ENCODE measurements at regions not wholly inside any gene's neighbourhood (a gene's known extent, or its start where the extent isn't known, plus 50 kb on each side); places are given as distances from the start of the nearest gene placed in this dataset.
"Not testable (repeated sequence)": the region's sequence is repeated elsewhere in the genome, so short reads cannot be mapped to it uniquely, and the experiment has no call there.

DNA sequence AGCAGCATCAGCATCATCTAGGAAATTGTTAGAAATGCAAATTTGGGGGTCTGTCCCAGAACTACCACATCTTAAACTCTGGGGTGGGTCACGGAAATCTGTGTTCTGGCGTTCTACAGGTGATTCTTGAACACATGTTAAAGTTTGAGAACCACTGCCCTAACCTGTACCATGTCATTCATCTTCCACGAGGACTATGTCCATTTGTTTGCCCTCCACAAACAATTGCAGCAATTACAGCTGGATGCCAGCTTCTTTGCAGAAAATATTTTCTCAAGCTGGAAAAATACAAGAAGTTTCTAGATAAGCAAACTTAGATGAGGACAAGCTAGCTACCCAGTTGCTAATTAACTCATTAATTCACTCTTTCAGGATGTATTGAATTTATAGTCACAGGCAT, 54.1 kb downstream of the MAFB start:
- DNase-seq (ENCODE audit: low read depth in 2 of 2) = no peak

DNA sequence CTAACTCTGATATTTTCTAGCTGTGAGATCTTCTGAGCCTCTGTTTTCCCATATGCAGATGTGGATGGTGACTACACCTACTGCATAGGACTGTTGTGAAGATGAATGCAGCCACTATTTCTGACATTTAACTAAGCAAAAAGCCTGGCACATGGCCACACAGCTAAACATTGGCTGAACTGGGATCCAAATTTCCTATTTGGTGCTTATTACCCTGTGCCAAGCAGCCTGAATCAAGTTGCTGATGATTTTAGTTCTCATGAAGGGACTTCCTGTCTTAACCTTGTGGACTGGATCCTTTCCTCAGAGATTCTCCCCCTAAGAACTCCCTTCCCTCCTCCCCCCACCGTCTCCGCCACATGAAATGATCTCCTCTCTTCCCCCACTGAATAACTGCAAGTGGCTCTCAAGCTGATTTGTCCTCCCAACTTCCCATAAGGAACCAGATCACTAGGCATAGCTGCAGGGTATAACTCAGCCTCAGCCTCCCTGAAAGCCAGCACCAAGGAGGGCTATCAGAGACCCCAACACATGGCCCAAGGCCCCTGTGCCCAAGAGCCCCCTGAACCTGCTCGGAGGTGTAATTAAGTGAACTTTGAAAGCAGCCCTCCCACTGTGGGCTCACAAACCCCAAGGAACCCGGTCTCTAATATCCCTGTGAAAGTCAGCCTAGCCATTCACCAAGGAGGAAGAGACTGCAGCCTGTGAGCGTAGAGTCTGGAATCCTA, 55.7 kb downstream of the MAFB start:
- no peak for DNase-seq (ENCODE audit: low read depth in 2 of 2)

DNA sequence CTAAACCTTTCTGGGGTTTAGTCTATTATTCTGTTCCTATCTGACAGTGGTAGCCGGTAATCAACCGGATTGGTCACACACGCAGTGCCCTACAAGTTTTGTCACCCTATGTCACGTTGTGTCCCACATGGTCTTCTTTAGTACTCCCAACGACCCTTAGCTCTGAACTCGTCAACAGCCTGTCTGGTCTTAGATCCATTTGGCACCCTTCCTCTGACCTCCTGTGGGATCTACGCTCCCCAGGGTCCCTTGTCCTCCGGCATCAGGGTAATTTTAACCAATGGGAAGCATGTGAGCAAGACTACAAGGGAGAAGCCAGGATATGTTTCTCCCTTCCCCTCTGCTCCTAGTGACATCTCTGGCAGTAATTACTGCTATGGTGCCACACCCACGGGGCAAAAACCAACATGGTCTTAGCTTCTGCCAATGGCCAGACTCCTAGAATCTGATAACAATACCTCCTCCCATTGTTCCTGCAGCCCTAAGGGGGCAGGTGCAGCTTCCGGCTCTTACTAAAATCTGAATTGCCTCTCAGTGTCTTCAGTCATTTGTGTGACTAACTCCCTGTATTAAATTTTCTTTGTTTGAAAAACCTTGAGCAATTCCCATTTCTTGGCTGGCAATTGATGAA, 56.6 kb downstream of the MAFB start:
- no peak for DNase-seq (ENCODE audit: low read depth in 2 of 2)

DNA sequence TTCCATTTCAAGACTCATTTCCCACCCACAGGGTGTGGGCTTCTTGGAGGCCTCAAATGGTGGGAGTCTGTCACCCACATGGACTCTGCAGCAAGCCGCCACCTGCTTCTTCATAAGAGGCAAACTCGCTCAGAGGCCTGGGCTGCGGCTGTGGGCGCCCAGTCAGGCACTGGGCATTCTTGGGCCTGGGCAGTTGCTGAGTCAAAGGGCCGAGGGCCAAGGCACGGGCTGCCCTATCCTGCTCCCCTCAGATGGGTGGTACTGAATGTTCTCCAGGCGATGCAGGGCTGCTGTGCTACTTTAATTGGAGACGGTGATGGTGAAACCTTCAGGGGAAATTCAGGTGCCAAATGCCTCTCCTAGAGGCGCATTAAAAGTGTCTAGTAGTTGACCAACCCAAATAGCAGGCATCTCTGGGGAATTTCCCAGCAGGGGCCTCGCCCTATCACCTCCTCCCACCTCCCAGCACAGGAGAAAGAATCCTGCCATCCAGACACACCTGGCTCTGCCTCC, 57.9 kb downstream of the MAFB start:
- DNase-seq (ENCODE audit: low read depth in 2 of 2) = no peak

DNA sequence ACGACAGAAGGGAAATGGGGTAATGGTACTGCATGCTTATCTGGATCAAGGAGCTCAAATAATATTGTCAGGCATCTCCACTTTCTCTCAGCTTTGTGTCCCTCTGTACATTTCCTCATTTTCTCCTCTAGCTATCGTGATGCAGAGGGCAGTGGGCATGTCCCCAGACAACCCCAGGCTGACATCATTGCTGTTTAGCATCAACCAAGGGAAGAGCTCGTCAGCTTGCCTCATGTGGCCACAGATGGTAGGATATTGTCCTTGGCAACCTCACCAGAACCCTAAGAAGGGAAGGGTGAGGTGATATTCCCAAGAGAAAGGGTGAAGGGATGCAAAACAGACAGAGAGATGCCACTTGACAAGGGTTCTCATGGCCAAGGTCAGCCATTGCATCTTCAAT, 58.3 kb downstream of the MAFB start:
- DNase-seq (ENCODE audit: low read depth in 2 of 2) = no peak

DNA sequence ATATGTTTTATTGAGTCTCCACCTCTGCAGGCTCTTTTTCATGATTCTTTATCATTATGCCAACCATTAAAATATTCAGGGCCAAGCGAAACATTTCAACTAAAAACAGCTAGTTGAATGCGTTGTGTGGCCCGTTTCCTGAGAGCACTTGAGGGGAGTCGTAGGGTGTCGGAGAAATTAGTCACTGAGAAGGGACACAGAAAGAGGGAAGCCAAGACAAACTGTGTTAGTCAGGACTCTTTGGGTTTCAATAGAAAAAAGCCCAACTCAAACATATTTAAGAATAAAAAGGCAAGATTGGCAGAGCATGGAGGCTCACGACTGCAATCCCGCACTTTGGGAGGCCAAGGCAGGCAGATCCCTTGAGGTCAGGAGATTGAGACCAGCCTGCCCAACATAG, 58.9 kb downstream of the MAFB start:
- no peak for DNase-seq (ENCODE audit: low read depth in 2 of 2)

DNA sequence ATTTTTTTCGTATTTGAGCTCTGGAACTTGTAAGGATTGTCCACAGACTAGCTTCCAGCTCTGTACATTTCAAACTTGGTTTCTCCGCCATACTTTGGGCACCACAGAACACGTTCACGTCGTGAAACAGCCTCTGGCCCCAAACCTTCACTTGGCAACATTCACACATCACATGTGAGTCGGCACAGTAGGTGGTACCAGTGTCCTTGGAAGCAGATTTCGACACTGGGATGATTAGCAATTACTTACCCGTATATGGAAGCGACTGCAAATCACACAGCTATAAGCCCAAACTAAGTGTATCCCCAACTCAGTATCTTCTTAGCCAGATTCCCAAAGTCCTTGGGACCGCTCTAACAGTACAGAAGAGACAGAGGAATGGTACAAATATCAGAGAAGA, 60.2 kb downstream of the MAFB start:
- no peak for DNase-seq (ENCODE audit: low read depth in 2 of 2)

DNA sequence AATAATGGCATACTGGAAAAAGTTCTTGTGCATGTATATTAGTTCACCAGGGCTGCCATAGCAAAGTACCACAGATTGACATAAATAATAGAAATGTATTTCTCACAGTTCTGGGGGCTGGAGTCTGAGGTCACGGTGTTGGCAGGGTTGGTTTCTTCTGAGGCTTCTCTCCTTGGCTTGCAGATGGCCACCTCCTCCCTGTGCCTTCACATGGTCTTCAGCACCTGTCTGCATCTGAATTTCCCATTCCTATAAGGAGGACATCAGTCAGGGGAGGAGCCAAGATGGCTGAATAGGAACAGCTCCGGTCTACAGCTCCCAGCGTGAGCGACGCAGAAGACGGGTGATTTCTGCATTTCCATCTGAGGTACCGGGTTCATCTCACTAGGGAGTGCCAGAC, 70.0 kb downstream of the MAFB start:
- DNase-seq (ENCODE audit: low read depth in 2 of 2) = not testable (repeated sequence)

DNA sequence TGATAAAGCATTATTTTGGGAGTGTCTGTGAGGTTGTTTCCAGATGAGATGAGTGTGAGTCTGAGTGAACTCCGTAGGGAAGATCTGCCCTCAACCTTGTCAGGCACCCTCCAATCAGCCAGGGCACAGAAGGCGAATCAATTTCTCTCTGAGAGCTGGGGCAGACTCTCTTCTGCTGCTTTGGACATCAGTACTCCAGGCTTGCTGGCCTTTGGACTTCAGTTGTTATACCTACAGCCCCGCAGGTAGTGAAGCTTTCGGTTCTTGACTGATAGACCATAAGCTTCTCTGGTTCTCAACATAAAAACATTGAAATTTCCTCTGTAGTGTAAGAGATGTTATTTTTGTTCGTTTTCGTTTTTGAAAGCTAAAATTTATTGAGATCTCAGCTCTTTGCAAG, 71.4 kb downstream of the MAFB start:
- no peak for DNase-seq (ENCODE audit: low read depth in 2 of 2)

DNA sequence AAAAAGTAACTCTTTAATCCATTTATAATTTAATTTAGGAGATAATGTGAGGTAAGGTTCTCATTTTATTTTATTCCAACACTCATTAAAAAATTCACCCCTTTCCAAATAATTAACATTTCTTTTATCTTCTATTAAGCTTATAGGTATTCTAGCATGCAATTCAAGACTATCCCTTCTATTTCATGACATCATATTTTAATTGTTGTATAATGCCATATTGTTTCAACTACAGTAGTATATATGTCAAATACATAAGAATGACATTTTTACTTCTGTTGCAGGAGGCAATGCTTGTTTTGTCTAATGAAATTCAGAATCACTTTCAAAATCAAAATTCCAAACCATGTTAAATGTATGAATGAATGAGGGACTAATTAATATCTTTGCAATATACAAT, 76.2 kb downstream of the MAFB start:
- no peak for DNase-seq (ENCODE audit: low read depth in 2 of 2)

DNA sequence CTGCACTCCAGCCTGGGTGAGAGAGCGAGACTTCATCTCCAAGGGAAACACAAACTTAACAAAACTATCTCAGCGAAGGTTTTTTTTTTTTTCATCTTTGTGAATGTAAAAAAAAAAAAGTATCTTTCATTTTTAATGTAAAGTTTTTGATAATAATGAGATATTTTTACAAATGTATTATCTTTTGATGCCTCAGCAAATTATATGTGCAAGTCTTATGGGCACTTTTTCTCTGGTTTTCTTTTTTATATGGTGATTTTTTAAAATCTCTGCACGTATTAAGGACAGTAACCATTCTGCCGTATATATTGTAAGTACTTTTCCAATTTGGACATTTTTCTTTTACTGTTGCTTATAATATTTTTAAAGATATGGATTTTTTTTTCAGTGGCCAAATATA, 76.8 kb downstream of the MAFB start:
- DNase-seq (ENCODE audit: low read depth in 2 of 2) = no peak

DNA sequence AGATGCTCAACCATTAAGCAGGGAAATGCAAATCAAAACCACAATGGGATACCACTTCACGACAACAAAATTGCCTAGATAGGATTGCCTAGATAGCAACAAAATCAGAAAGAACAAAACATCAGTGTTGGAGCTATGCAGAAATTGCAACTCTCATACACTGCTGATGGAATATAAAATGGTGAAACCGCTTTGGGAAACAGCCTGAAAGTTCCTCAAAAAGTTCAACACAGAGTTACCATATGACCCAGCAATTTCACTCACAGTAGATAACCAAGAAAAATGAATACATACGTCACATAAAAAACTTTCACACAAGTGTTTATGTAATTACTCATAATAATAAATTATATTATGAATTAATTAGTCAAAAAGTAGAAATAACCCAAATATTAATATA, 78.3 kb downstream of the MAFB start:
- no peak for DNase-seq (ENCODE audit: low read depth in 2 of 2)

DNA sequence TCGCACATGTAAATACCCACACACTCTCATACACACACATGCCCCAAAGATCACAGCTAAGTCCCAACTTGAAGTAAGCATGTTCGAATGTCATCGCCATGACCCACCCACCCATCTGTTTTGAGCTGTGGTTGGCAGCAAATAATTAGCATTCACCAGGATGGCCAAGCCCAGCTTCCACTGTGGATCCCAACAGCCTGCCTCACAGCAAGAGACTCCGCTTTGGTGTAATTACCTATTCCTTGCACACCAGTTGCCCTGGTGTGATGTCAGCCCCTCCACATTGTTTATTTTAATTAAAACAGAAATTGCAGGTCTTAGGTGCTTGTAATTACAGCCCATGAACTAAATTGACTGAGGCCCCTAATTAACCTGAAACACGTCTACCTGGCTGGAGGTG, 81.1 kb downstream of the MAFB start:
- DNase-seq (ENCODE audit: low read depth in 2 of 2) = no peak

DNA sequence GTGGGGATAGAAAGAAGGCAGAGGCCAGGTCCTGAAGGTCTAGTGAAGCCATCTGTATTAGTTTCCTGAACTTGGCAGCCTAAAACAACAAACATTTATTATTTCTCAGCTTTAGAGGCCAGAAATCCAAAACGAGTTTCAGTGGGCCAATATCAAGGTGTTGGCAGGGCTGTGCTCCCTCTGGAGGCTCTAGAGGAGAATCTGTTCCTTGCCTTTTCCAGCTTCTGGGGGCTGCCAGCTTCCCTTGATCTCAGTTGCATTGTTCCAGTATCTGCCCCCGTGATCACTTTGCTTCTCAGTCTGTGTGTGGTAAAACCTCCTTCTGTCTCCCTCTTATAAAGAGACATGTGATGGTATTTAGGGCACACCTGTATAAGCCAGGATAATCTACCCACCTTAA, 82.4 kb downstream of the MAFB start:
- no peak for DNase-seq (ENCODE audit: low read depth in 2 of 2)

DNA sequence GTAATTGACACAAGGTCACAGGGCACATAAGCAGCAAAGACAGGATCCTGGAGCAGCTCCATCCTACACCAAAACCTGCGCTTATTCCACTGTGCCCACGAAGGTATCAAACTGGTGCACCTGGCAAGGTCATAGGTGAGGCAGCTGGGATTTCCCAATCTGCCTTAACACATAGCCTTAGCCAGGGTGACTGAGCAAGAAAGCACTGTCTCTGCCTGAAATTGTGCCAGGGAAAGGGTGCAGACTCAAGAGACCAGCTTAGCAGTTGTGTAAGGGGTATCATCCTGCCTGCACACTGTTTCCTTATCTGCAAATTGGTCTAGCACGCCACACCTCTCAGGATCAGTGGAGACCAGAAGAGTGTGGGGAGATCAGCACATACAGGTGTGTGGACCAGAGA, 82.8 kb downstream of the MAFB start:
- DNase-seq (ENCODE audit: low read depth in 2 of 2) = no peak

DNA sequence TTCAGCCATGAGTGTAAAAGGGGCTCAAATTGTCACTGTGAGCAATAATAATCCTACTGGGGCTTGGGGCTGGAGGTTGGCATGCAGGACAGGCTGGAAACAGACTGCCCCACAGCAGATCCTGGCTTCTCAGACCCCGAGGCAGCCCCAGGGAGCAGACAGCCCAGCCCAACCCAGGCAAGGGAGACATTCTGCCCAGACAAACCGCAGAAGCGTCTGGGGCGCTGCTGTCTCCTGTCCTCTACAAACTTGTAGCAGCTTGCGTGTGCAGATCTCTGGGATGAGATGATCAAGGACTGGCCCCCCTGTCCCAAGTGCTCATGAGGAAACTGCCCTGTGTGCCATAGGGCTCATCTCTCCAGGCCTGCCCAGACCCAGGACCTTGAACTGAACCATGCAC, 84.6 kb downstream of the MAFB start:
- no peak for DNase-seq (ENCODE audit: low read depth in 2 of 2)

DNA sequence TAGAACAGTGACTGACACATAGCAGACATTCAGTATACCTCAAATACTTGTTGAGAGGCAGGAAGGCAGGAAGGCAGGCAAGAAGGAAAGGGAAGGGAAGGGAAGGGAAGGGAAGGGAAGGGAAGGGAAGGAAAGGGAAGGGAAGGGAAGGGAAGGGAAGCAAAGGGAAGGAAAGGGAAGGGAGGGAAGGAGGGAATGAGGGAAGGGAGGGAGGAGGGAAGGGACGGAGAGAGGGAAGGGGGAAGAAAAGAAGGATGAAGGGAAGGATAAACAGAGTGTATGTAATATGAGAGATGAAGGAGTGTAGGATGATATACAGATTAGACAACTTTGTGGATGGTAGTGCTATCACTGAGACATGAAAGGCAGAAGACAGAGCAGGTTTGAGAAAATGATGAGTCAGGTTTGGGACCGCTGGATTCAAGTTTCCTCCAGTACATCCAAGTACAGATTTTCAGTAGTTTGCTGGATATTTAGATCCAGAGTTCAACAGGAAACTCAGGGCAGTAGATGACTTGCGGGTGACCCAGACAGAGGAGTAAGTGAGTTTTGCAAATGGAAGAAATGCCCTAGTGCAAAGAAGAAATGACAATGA, 85.9 kb downstream of the MAFB start:
- DNase-seq (ENCODE audit: low read depth in 2 of 2) = no peak

DNA sequence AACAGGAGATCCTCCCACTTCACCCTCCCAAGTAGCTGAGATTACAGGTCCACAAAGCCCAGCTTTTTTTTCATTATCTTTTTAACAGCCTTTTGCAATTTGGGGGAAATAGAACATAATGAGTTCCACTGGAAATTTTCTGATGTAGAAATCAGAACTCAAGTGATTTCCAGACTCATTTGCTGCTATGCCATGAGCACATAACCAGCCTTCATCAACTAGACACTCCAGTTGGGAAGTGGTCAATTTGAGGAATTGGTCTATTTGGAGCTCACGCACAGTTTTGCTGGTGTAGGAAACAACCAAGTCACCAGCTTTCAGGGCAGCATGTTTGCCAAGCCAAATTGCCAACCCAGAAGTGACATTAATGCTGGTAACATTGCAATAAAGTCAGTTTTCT, 86.7 kb downstream of the MAFB start:
- DNase-seq (ENCODE audit: low read depth in 2 of 2) = no peak

DNA sequence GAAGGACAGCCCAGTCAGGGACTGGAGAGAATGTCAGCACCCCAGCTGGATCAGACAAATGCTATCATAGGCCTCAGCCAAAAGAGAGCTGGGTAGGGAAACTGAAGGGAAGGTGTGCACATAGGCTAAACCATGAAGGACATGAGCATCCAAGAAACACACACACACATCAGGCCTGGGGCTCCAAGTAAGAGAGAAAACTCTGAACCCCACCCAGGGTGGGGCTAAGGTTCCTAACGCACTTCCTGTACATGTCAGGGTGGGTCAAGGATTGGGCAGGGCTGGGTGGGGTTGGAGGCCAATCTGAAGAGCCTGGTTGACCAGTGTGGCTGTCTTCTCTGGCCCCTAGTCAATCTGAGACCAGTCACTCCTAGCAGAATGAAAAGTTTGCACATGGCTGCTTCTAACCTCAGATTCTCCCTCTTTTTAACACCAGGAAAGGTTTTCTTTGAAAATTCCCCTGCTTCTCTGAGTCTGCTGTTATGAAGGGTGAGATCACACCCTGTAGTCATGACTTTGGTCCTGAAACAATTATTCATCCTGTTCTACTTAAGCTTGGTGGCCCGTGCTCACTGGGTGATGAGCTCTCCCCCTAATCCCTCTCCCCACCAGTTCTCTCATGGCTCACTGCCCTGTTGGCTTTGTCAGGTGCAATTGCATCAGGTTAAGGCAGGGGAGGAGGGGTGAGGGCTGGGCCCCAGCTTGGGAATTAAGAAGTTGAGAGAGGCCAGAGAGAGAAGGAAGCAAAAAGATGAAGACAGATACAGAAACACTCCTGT, 88.4 kb downstream of the MAFB start:
- DNase-seq (ENCODE audit: low read depth in 2 of 2) = no peak

DNA sequence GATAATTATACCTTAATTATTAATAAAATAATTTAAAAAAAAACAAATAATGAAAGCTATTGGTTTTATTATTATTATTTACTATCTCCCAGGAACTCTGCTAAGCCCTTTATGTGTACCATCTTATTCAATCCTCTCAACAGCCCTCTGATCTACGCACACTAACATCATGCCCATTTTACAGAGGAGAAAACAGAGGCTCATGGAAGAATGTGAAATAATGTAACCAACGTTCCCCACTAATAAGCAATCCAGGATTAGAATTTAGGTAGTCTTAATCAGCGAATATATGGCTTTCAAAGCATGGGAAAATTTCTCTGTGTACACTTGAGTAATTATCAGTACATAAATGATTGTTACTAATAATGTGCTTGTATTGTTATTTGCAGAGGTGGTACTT, 89.0 kb downstream of the MAFB start:
- DNase-seq (ENCODE audit: low read depth in 2 of 2) = no peak

DNA sequence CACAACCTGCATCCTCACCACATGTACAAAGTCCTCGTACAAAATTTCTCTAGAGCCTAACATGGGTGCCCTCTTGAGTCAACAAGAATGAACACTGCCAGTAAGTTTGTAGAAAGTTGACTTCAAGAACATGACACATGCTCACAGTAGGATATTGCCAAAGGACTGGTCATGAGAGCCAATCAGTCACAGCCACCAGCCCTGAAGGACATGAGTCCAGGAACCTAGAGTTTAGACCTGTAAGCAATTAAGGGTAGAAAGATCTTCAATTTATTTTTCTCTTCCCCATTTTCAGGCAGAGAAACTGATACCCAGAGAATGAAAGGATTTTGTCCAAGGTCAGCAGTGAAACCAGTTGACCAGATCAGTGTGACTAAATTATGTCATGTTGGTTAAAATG, 96.1 kb downstream of the MAFB start:
- no peak for DNase-seq (ENCODE audit: low read depth in 2 of 2)

DNA sequence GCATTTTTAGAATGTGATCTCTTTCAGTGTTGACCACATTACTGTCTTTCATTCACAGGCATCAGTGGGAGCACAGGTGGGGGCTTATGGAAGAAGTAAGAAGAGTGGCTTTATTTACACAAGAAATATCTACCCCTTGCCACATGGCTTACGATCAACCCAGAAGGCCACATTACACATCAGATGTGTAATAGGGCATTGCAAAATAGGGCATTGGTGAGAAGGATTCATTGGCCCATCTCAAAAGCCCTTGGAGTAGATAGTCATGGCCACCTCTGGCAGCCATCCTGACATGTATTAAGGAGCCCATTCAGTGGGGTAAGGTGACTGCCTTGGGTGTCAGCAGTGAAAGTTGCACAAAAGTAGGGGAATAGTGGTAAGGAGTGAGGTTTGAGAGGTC, 97.5 kb downstream of the MAFB start:
- DNase-seq (ENCODE audit: low read depth in 2 of 2) = no peak

DNA sequence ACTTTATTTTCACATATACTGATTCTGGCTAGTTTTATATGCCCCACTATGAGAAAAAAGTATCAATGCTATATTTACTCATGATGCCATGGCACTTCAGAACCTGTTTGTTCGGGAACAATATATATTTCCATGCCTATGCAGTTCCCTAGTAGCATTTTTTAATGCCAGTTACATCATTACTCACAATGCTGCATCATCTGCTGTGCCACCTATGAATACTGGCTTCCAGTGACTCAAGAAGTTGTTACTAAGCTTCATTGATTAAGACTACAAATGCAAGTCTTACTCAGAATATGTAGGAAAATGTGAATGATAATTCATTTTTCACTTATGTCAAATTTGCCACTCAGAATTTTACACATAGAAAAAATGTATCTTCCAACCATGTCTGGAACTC, 97.9 kb downstream of the MAFB start:
- DNase-seq (ENCODE audit: low read depth in 2 of 2) = no peak

Measured in activated CD4-positive, alpha-beta T cell treated with anti-CD3 and anti-CD28 coated beads for 24 hours (primary cell).